T-helper 2 cell treated with Interferon-gamma antibody and Interleukin-4, amounts not matched to agents 100 ng/mL and 5 ng/mL, for 36 hours (primary cell): ENCODE measurements at regions not wholly inside any gene's neighbourhood (a gene's known extent, or its start where the extent isn't known, plus 50 kb on each side); places are given as distances from the start of the nearest gene placed in this dataset.

Experiments used
- intact Hi-C: fragments of 100-400 bp; cut with micrococcal nuclease; formaldehyde crosslinking; loops from one replicate; pipeline ENCODE4 v1.15.1; 2023

GRCh38 chr4:129672941-129673340 is 577.0 kb downstream of the C4orf33 start:
- intact Hi-C loops = no loop called here

GRCh38 chr4:129675036-129675435 is 579.1 kb downstream of the C4orf33 start:
- intact Hi-C loops = no loop called here

- intact Hi-C loops = no loop called here
Observed at GRCh38 chr4:129676934-129677333, 581.0 kb downstream of the C4orf33 start.

GRCh38 chr4:129682586-129682985 is 586.6 kb downstream of the C4orf33 start:
- intact Hi-C loops = no loop called here

GRCh38 chr4:129707949-129708348 is 612.0 kb downstream of the C4orf33 start:
- intact Hi-C loops = no loop called here

GRCh38 chr4:129708784-129709183 is 612.8 kb downstream of the C4orf33 start:
- intact Hi-C loops = no loop called here

GRCh38 chr4:129738175-129738574 is 642.2 kb downstream of the C4orf33 start:
- intact Hi-C loops = no loop called here

- intact Hi-C loops = no loop called here
Observed at GRCh38 chr4:129747756-129748155, 651.8 kb downstream of the C4orf33 start.

- intact Hi-C loops = no loop called here
Observed at GRCh38 chr4:129748991-129749390, 653.0 kb downstream of the C4orf33 start.

- intact Hi-C loops = no loop called here
Observed at GRCh38 chr4:129751646-129752045, 655.7 kb downstream of the C4orf33 start.

- intact Hi-C loops = no loop called here
Observed at GRCh38 chr4:129783596-129783995, 687.6 kb downstream of the C4orf33 start.

- intact Hi-C loops = no loop called here
Observed at GRCh38 chr4:129788486-129788885, 692.5 kb downstream of the C4orf33 start.

GRCh38 chr4:129804461-129804981 is 708.6 kb downstream of the C4orf33 start:
- intact Hi-C loops = no loop called here

GRCh38 chr4:129806986-129807385 is 711.0 kb downstream of the C4orf33 start:
- intact Hi-C loops = no loop called here

GRCh38 chr4:129808242-129808641 is 712.3 kb downstream of the C4orf33 start:
- intact Hi-C loops = no loop called here

GRCh38 chr4:129821073-129821472 is 725.1 kb downstream of the C4orf33 start:
- intact Hi-C loops = no loop called here

GRCh38 chr4:129821963-129822362 is 726.0 kb downstream of the C4orf33 start:
- intact Hi-C loops = no loop called here

- intact Hi-C loops = no loop called here
Observed at GRCh38 chr4:129822701-129823100, 726.7 kb downstream of the C4orf33 start.

GRCh38 chr4:129823105-129823504 is 727.2 kb downstream of the C4orf33 start:
- intact Hi-C loops = no loop called here

GRCh38 chr4:129829373-129829772 is 733.4 kb downstream of the C4orf33 start:
- intact Hi-C loops = no loop called here

GRCh38 chr4:129839687-129840086 is 743.7 kb downstream of the C4orf33 start:
- intact Hi-C loops = no loop called here

GRCh38 chr4:129842096-129842495 is 746.1 kb downstream of the C4orf33 start:
- intact Hi-C loops = no loop called here

GRCh38 chr4:129852434-129852833 is 756.5 kb downstream of the C4orf33 start:
- intact Hi-C loops = no loop called here
